PFSK-1 (cell line): ENCODE measurements at regions not wholly inside any gene's neighbourhood (a gene's known extent, or its start where the extent isn't known, plus 50 kb on each side); places are given as distances from the start of the nearest gene placed in this dataset.

ENCODE experiments used
- FOXP2 ChIP-seq: optimal IDR thresholded peaks from 2 replicates; pipeline ENCODE3; 2011; ENCODE audit warnings: borderline replicate concordance, control low read depth, inconsistent platforms; ENCODE audit not compliant: insufficient read depth; ENCODE audit errors: extremely low read length, extremely low read depth
- POLR2AphosphoS5 ChIP-seq: IDR thresholded peaks from 2 replicates; pipeline ENCODE4 v1.6.1; 2012; ENCODE audit warnings: low read depth, mild to moderate bottlenecking, control low read depth, low read length, moderate library complexity
- REST ChIP-seq, 2 experiments: IDR thresholded peaks; 2 replicates each; pipeline versions ENCODE4 v1.6.1 to v1.8.0; 2011 to 2012; ENCODE audit warnings: low read depth in 2 of 2, low read length in 2 of 2, control low read depth in 1 of 2, inconsistent platforms in 1 of 2, mild to moderate bottlenecking in 1 of 2, moderate library complexity in 1 of 2; ENCODE audit not compliant: insufficient read depth in 1 of 2
- SIN3A ChIP-seq: IDR thresholded peaks from 2 replicates; pipeline ENCODE4 v1.6.1; 2012; ENCODE audit warnings: mild to moderate bottlenecking, low read length, moderate library complexity, borderline replicate concordance; ENCODE audit not compliant: insufficient read depth
- TAF1 ChIP-seq: IDR thresholded peaks from 2 replicates; pipeline ENCODE4 v1.6.1; 2012; ENCODE audit warnings: low read length, control low read depth, borderline replicate concordance; ENCODE audit not compliant: insufficient read depth

- no peak for TF ChIP-seq POLR2AphosphoS5
- no peak for TF ChIP-seq FOXP2
These were observed 805.4 kb upstream of the SORCS1 start for GRCh38 chr10:107969936-107970335.

GRCh38 chr10:107966826-107967225 is 802.3 kb upstream of the SORCS1 start:
- TF ChIP-seq SIN3A (no peak), FOXP2 (no peak), REST (IDR thresholded peaks at IDR 0.05; ENCODE audit: insufficient read depth in 1 of 2, low read depth in 2 of 2, low read length in 2 of 2) (no peak), POLR2AphosphoS5 (no peak), TAF1 (no peak)

GRCh38 chr10:107952649-107953556 is 788.4 kb upstream of the SORCS1 start:
- no peak for TF ChIP-seq REST (IDR thresholded peaks at IDR 0.05; ENCODE audit: insufficient read depth in 1 of 2, low read depth in 2 of 2, low read length in 2 of 2)
- TF ChIP-seq POLR2AphosphoS5, result no peak
- TF ChIP-seq SIN3A, result no peak
- no peak for TF ChIP-seq FOXP2
- TF ChIP-seq TAF1, result no peak

GRCh38 chr10:107942826-107943225 is 778.3 kb upstream of the SORCS1 start:
- TF ChIP-seq TAF1, result no peak
- no peak for TF ChIP-seq REST (IDR thresholded peaks at IDR 0.05; ENCODE audit: insufficient read depth in 1 of 2, low read depth in 2 of 2, low read length in 2 of 2)
- TF ChIP-seq FOXP2, result no peak
- TF ChIP-seq SIN3A, result no peak
- no peak for TF ChIP-seq POLR2AphosphoS5

- TF ChIP-seq POLR2AphosphoS5 (no peak), SIN3A (no peak), FOXP2 (no peak), TAF1 (no peak), REST (IDR thresholded peaks at IDR 0.05; ENCODE audit: insufficient read depth in 1 of 2, low read depth in 2 of 2, low read length in 2 of 2) (no peak)
These were observed 768.6 kb upstream of the SORCS1 start for GRCh38 chr10:107933076-107933475.
